Hepatocyte (in vitro differentiated cells): ENCODE measurements at regions not wholly inside any gene's neighbourhood (a gene's known extent, or its start where the extent isn't known, plus 50 kb on each side); places are given as distances from the start of the nearest gene placed in this dataset.

Experiments
- DNase-seq: peaks from one replicate; pipeline ENCODE4 v3.0.0-alpha.2; 2016; ENCODE audit warnings: low spot score
- H2AFZ ChIP-seq: fragments of 200-600 bp; sonication (generic); 2 replicates; pipeline ENCODE4 v1.6.0; 2016; ENCODE audit warnings: antibody characterized with exemption, mild to moderate bottlenecking
- H3K27ac ChIP-seq: fragments of 200-600 bp; sonication (generic); 2 replicates; pipeline ENCODE4 v1.5.1; 2016; ENCODE audit warnings: mild to moderate bottlenecking
- H3K27me3 ChIP-seq: fragments of 200-600 bp; sonication (generic); 2 replicates; pipeline ENCODE4 v1.6.1; 2016
- H3K36me3 ChIP-seq: fragments of 200-600 bp; sonication (generic); replicated peaks from 2 replicates; pipeline ENCODE4 v1.5.1; 2016; ENCODE audit warnings: low read depth; ENCODE audit not compliant: insufficient read depth
- H3K4me1 ChIP-seq: fragments of 200-600 bp; sonication (generic); 2 replicates; pipeline ENCODE4 v1.5.1; 2016; ENCODE audit warnings: mild to moderate bottlenecking, moderate library complexity; ENCODE audit not compliant: insufficient read depth
- H3K4me2 ChIP-seq: fragments of 200-600 bp; sonication (generic); 2 replicates; pipeline ENCODE4 v1.6.0; 2016
- H3K4me3 ChIP-seq: fragments of 200-600 bp; sonication (generic); 2 replicates; pipeline ENCODE4 v1.5.1; 2016; ENCODE audit warnings: mild to moderate bottlenecking
- H3K79me2 ChIP-seq: fragments of 200-600 bp; sonication (generic); 2 replicates; pipeline ENCODE4 v1.6.0; 2017; ENCODE audit warnings: mild to moderate bottlenecking
- H3K9me2 ChIP-seq: fragments of 200-600 bp; sonication (generic); replicated peaks from 2 replicates; pipeline ENCODE4 v1.6.0; 2017; ENCODE audit warnings: mild to moderate bottlenecking; ENCODE audit not compliant: insufficient read depth
- H3K9me3 ChIP-seq: fragments of 200-600 bp; sonication (generic); 2 replicates; pipeline ENCODE4 v1.5.1; 2016; ENCODE audit warnings: low read depth, mild to moderate bottlenecking
- H4K20me1 ChIP-seq: fragments of 200-600 bp; sonication (generic); 2 replicates; pipeline ENCODE4 v1.6.0; 2016; ENCODE audit warnings: mild to moderate bottlenecking; ENCODE audit not compliant: insufficient read depth, poor library complexity, severe bottlenecking
- EZH2 ChIP-seq: fragments of 200-600 bp; sonication (generic); IDR thresholded peaks from 2 replicates; pipeline ENCODE4 v1.6.1; 2016; ENCODE audit warnings: antibody characterized with exemption, mild to moderate bottlenecking, borderline replicate concordance
- EZH2phosphoT487 ChIP-seq: fragments of 200-600 bp; sonication (generic); IDR thresholded peaks from one replicate; pipeline ENCODE4 v1.6.1; 2018; ENCODE audit warnings: antibody characterized with exemption, mild to moderate bottlenecking, low read depth, moderate library complexity; ENCODE audit not compliant: unreplicated experiment, severe bottlenecking
- WGBS: methylation state at CpG from one replicate; pipeline ENCODE4 v1.1.6; 2016; ENCODE audit warnings: low lambda C conversion rate; ENCODE audit errors: missing lambda C conversion rate; 5-methylcytosine and 5-hydroxymethylcytosine counted together
- TF ChIP-seq, protein P1 (sequence below): fragments of 200-600 bp; sonication (generic); IDR thresholded peaks from 2 replicates; pipeline ENCODE4 v1.5.1; 2016; ENCODE audit warnings: antibody characterized with exemption, mild to moderate bottlenecking; ENCODE audit not compliant: poor library complexity

- Histone ChIP-seq H2AFZ (no peak overlapping the region), H3K27ac (no peak overlapping the region), H3K4me1 (no peaks in the 10 kb centered on the region), H3K36me3 (no peaks in the 10 kb centered on the region), H3K27me3 (no peaks in the 10 kb centered on the region), H3K4me3 (no peak overlapping the region), H3K9me3 (no peaks in the 10 kb centered on the region), H4K20me1 (no peaks in the 10 kb centered on the region), H3K4me2 (no peak overlapping the region), H3K9me2 (no peaks in the 10 kb centered on the region), H3K79me2 (no peaks in the 10 kb centered on the region)
- 94% methylated on average over 1 of the region's 1 CpG for WGBS
- DNase-seq, result no peak
- TF ChIP-seq EZH2phosphoT487 (no peak), EZH2 (no peak)
- TF ChIP-seq, protein P1, sequence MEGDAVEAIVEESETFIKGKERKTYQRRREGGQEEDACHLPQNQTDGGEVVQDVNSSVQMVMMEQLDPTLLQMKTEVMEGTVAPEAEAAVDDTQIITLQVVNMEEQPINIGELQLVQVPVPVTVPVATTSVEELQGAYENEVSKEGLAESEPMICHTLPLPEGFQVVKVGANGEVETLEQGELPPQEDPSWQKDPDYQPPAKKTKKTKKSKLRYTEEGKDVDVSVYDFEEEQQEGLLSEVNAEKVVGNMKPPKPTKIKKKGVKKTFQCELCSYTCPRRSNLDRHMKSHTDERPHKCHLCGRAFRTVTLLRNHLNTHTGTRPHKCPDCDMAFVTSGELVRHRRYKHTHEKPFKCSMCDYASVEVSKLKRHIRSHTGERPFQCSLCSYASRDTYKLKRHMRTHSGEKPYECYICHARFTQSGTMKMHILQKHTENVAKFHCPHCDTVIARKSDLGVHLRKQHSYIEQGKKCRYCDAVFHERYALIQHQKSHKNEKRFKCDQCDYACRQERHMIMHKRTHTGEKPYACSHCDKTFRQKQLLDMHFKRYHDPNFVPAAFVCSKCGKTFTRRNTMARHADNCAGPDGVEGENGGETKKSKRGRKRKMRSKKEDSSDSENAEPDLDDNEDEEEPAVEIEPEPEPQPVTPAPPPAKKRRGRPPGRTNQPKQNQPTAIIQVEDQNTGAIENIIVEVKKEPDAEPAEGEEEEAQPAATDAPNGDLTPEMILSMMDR, result no peak
These were observed 428.6 kb downstream of the PSAT1 start for GRCh38 chr9:78725503-78725902.

GRCh38 chr9:78745331-78745730 is 448.4 kb downstream of the PSAT1 start:
- WGBS, result 85% methylated on average over 5 of the region's 5 CpGs
- Histone ChIP-seq H3K4me2 (no peak overlapping the region), H3K9me3 (peaks cover 5% of the 10 kb centered on the region), H3K27ac (no peak overlapping the region), H3K9me2 (no peaks in the 10 kb centered on the region), H4K20me1 (no peaks in the 10 kb centered on the region), H3K4me1 (no peaks in the 10 kb centered on the region), H3K36me3 (no peaks in the 10 kb centered on the region), H3K4me3 (no peak overlapping the region), H3K27me3 (no peaks in the 10 kb centered on the region), H3K79me2 (no peaks in the 10 kb centered on the region), H2AFZ (no peak overlapping the region)
- no peak for TF ChIP-seq EZH2
- no peak for TF ChIP-seq EZH2phosphoT487
- TF ChIP-seq, protein P1, result no peak
- DNase-seq, result no peak

GRCh38 chr9:78746010-78746409 is 449.1 kb downstream of the PSAT1 start:
- H3K9me3 ChIP-seq, result peaks cover 5% of the 10 kb centered on the region
- no peak overlapping the region for H3K4me3 ChIP-seq
- H3K79me2 ChIP-seq, result no peaks in the 10 kb centered on the region
- H3K27ac ChIP-seq, result no peak overlapping the region
- TF ChIP-seq EZH2phosphoT487 (no peak), EZH2 (no peak)
- TF ChIP-seq, protein P1, result no peak
- no peaks in the 10 kb centered on the region for H3K9me2 ChIP-seq
- WGBS, result 52% methylated on average over 3 of the region's 3 CpGs
- no peak overlapping the region for H2AFZ ChIP-seq
- no peak for DNase-seq
- no peaks in the 10 kb centered on the region for H3K4me1 ChIP-seq
- no peak overlapping the region for H3K4me2 ChIP-seq
- no peaks in the 10 kb centered on the region for H3K27me3 ChIP-seq
- no peaks in the 10 kb centered on the region for H3K36me3 ChIP-seq
- H4K20me1 ChIP-seq, result no peaks in the 10 kb centered on the region

DNA sequence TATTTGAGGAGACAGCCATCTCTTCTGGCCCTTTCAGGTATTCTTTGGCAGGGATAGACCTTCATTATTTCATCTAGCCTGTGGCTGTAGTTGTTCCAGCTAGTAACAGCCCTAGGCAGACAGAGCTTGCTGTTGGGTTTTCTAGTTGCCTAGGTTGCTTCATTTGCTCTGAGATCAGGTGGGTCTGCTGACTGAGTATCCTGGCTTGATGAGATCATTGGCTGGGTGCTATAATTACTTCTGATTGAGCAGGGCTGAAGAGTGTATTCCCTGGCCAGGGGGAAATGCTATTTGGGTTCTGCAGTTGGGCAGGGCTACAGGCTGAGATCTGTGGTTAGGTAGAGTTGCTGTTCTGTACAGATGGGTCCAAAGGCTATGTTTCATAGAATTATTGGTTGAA is 456.1 kb downstream of the PSAT1 start:
- no peaks in the 10 kb centered on the region for H3K36me3 ChIP-seq
- H3K4me1 ChIP-seq, result no peaks in the 10 kb centered on the region
- no peak overlapping the region for H3K4me2 ChIP-seq
- TF ChIP-seq, protein P1, result no peak
- TF ChIP-seq EZH2 (no peak), EZH2phosphoT487 (no peak)
- H3K27me3 ChIP-seq, result no peaks in the 10 kb centered on the region
- H3K79me2 ChIP-seq, result no peaks in the 10 kb centered on the region
- H3K9me2 ChIP-seq, result no peaks in the 10 kb centered on the region
- H3K9me3 ChIP-seq, result peaks cover 5% of the 10 kb centered on the region
- no peak overlapping the region for H3K27ac ChIP-seq
- no peak overlapping the region for H3K4me3 ChIP-seq
- no peak for DNase-seq
- no peak overlapping the region for H2AFZ ChIP-seq
- H4K20me1 ChIP-seq, result no peaks in the 10 kb centered on the region
